CD1c-positive myeloid dendritic cell (primary cell): ENCODE measurements at regions not wholly inside any gene's neighbourhood (a gene's known extent, or its start where the extent isn't known, plus 50 kb on each side); places are given as distances from the start of the nearest gene placed in this dataset.
"Not testable (repeated sequence)": the region's sequence is repeated elsewhere in the genome, so short reads cannot be mapped to it uniquely, and the experiment has no call there.

Source experiments
- DNase-seq: peaks from one replicate; pipeline ENCODE4 v3.0.0-alpha.2; 2016; ENCODE audit errors: extremely low spot score

GRCh38 chr13:107916902-107917301 is 298.4 kb downstream of the LIG4 start:
- DNase-seq, result not testable (repeated sequence)

GRCh38 chr13:107912745-107913144 is 302.6 kb downstream of the LIG4 start:
- DNase-seq, result no peak

- DNase-seq, result no peak
Observed at GRCh38 chr13:107907065-107907805, 308.1 kb downstream of the LIG4 start.

GRCh38 chr13:107906131-107906530 is 309.2 kb downstream of the LIG4 start:
- no peak for DNase-seq

GRCh38 chr13:107901996-107902562 is 313.3 kb downstream of the LIG4 start:
- no peak for DNase-seq

- no peak for DNase-seq
Observed at GRCh38 chr13:107901230-107901629, 314.1 kb downstream of the LIG4 start.

- no peak for DNase-seq
Observed at GRCh38 chr13:107900775-107901174, 314.6 kb downstream of the LIG4 start.

GRCh38 chr13:107886118-107886517 is 329.2 kb downstream of the LIG4 start:
- DNase-seq, result no peak

GRCh38 chr13:107884564-107884963 is 330.8 kb downstream of the LIG4 start:
- DNase-seq, result no peak

GRCh38 chr13:107883561-107884175 is 331.7 kb downstream of the LIG4 start:
- DNase-seq, result no peak

- DNase-seq, result no peak
Observed at GRCh38 chr13:107882708-107883560, 332.4 kb downstream of the LIG4 start.

GRCh38 chr13:107881362-107881761 is 334.0 kb downstream of the LIG4 start:
- no peak for DNase-seq

GRCh38 chr13:107874456-107874855 is 340.9 kb downstream of the LIG4 start:
- no peak for DNase-seq

- DNase-seq, result no peak
Observed at GRCh38 chr13:107873926-107874325, 341.4 kb downstream of the LIG4 start.

GRCh38 chr13:107870400-107870799 is 344.9 kb downstream of the LIG4 start:
- DNase-seq, result no peak

- no peak for DNase-seq
Observed at GRCh38 chr13:107867701-107868661, 347.4 kb downstream of the LIG4 start.

- DNase-seq, result no peak
Observed at GRCh38 chr13:107866941-107867623, 348.3 kb downstream of the LIG4 start.

GRCh38 chr13:107866032-107866940 is 349.1 kb downstream of the LIG4 start:
- DNase-seq, result no peak

- no peak for DNase-seq
Observed at GRCh38 chr13:107865643-107866031, 349.7 kb downstream of the LIG4 start.

- DNase-seq, result no peak
Observed at GRCh38 chr13:107865318-107865575, 350.1 kb downstream of the LIG4 start.
